Subcutaneous abdominal adipose tissue (tissue), 5 donors: ENCODE measurements at regions not wholly inside any gene's neighbourhood (a gene's known extent, or its start where the extent isn't known, plus 50 kb on each side); places are given as distances from the start of the nearest gene placed in this dataset.
"Not testable (repeated sequence)": the region's sequence is repeated elsewhere in the genome, so short reads cannot be mapped to it uniquely, and the experiment has no call there.

Experiments
- H3K27ac ChIP-seq: one replicate; pipeline ENCODE4 v1.7.0; 2013; ENCODE audit warnings: low read depth, mild to moderate bottlenecking, inconsistent platforms, low read length, moderate library complexity
- H3K27me3 ChIP-seq, 5 donors: one replicate each; pipeline ENCODE4 v1.7.0; 2013; ENCODE audit warnings: low read length in 5 of 5, inconsistent platforms in 1 of 5; ENCODE audit not compliant: control insufficient read depth in 5 of 5, insufficient read depth in 4 of 5
- H3K36me3 ChIP-seq, 5 donors: one replicate each; pipeline ENCODE4 v1.7.0; 2013; ENCODE audit warnings: low read length in 5 of 5; ENCODE audit not compliant: control insufficient read depth in 5 of 5, insufficient read depth in 5 of 5
- H3K4me1 ChIP-seq, 5 donors: one replicate each; pipeline ENCODE4 v1.7.0; 2013; ENCODE audit warnings: low read length in 5 of 5, mild to moderate bottlenecking in 3 of 5, moderate library complexity in 1 of 5; ENCODE audit not compliant: control insufficient read depth in 5 of 5, insufficient read depth in 5 of 5
- H3K4me3 ChIP-seq, 5 donors: one replicate each; pipeline ENCODE4 v1.7.0; 2013; ENCODE audit warnings: low read length in 5 of 5, low read depth in 1 of 5
- H3K9ac ChIP-seq, 5 donors: one replicate each; pipeline ENCODE4 v1.7.0; 2013; ENCODE audit warnings: low read length in 5 of 5, mild to moderate bottlenecking in 4 of 5, moderate library complexity in 3 of 5
- H3K9me3 ChIP-seq, 5 donors: one replicate each; pipeline ENCODE4 v1.7.0; 2013; ENCODE audit warnings: low read length in 5 of 5; ENCODE audit not compliant: control insufficient read depth in 5 of 5
- donor health status: healthy.
- donor health status: healthy.
- donor health status: healthy.
- donor health status: healthy.
- donor health status: healthy.

DNA sequence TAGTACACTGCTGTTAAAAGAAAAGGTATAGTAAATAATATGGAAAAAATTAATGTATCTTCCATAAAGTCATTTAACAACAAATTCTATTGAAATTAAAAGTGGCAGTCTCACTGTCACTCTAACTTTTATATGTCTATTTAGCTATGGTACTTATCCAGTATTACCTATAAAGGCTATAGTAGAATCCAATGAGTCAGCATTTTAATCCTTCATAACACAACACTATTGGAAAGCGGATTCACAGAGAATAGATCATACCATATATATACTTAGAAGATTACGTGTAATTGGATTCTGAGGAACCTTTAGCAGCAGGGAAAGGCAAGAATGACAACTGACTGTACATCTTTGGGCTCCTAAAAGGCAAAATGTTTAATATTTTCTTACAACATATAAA is 1942.6 kb downstream of the PCDH7 start:
- H3K4me3 ChIP-seq = no peak overlapping the region
- H3K9ac ChIP-seq = no peak overlapping the region
- H3K9me3 ChIP-seq = peaks cover 0 to 2% (median 0%) of the 10 kb centered on the region in 5 donors
- H3K27ac ChIP-seq = no peak overlapping the region
- no peaks in the 10 kb centered on the region for H3K36me3 ChIP-seq
- no peaks in the 10 kb centered on the region for H3K27me3 ChIP-seq
- no peaks in the 10 kb centered on the region for H3K4me1 ChIP-seq

DNA sequence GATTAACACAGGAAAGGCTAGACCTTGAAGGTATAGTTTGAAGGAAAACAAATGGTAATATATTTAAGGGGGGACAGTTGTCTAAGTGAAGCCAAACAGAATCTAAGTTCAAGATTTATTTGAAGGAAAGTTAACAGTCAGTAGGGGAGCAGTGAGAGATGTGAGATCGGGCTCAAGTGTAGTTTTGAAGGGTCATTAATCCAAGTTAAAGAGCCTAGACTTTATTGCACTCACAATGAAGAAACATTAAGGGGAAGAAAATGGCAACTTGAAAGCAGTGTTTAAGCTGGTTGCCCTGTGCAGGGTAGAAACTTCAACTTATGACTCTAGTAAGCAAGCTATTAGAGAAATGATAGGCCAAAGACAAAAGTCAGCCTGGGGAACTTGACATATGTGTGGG is 1952.2 kb downstream of the PCDH7 start:
- no peaks in the 10 kb centered on the region for H3K36me3 ChIP-seq
- no peaks in the 10 kb centered on the region for H3K27me3 ChIP-seq
- H3K9ac ChIP-seq = no peak overlapping the region
- no peaks in the 10 kb centered on the region for H3K4me1 ChIP-seq
- H3K27ac ChIP-seq = no peak overlapping the region
- no peaks in the 10 kb centered on the region for H3K9me3 ChIP-seq
- H3K4me3 ChIP-seq = no peak overlapping the region

DNA sequence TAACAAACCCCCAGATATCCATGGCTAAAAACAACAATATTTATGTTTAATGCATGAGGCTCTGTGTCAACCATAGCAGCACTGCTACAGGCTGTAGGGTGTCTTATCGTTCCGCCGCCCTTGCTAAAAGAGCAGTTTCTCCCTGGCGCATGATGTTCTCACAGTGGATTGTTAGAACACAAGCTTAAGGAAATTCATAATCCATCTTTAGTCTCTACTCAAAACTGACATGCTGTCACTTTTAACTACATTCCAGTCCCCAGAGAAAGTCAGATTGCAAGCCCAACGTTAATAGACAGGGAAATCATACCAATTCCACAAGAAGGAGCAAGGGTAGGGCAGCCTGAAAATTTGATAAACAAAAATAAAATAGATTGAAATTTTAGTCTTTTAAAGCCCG is 1960.8 kb downstream of the PCDH7 start:
- Histone ChIP-seq H3K9ac (no peak overlapping the region), H3K4me3 (no peak overlapping the region), H3K27ac (no peak overlapping the region), H3K4me1 (no peaks in the 10 kb centered on the region), H3K27me3 (no peaks in the 10 kb centered on the region), H3K36me3 (no peaks in the 10 kb centered on the region), H3K9me3 (no peaks in the 10 kb centered on the region)

DNA sequence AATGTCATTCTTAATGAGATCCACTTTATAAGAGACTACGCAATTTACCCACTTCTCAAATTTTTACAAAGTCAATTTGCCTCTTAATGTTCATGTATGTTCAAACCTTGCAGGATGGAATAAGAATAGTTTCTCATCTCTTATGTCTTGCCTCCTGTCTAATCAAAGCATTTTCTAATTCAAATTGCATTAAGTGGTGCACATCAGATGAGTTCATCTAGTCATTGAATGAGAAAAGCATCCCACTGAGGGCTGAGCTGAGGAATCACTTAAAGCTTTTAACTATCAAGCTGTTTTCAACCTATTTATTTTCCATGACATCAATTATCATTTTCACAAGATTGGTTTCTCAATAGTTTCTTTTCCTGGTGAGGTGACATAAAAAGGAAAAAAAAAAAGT is 1964.0 kb downstream of the PCDH7 start:
- no peaks in the 10 kb centered on the region for H3K9me3 ChIP-seq
- no peak overlapping the region for H3K27ac ChIP-seq
- H3K36me3 ChIP-seq = no peaks in the 10 kb centered on the region
- no peaks in the 10 kb centered on the region for H3K4me1 ChIP-seq
- H3K9ac ChIP-seq = no peak overlapping the region
- H3K27me3 ChIP-seq = no peaks in the 10 kb centered on the region
- no peak overlapping the region for H3K4me3 ChIP-seq

DNA sequence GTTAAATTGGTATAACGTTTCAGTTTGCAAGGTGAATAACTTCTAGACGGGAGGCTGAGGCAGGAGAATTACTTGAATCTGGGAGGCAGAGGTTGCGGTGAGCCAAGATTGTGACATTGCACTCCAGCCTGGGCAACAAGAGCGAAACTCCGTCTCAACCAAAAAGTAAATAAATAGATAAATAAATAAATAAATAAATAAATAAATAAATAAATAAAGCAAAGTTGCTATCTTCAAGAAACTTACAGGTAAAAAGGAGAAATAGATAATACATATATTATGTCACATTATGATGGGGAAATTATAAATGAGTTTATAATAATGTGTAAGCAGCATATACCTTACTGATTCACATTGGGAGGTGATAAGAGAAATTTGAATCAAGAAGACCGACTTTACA is 1966.0 kb downstream of the PCDH7 start:
- no peak overlapping the region for H3K9ac ChIP-seq
- no peaks in the 10 kb centered on the region for H3K9me3 ChIP-seq
- no peak overlapping the region for H3K27ac ChIP-seq
- H3K4me3 ChIP-seq = no peak overlapping the region
- no peaks in the 10 kb centered on the region for H3K27me3 ChIP-seq
- H3K4me1 ChIP-seq = no peaks in the 10 kb centered on the region
- no peaks in the 10 kb centered on the region for H3K36me3 ChIP-seq

DNA sequence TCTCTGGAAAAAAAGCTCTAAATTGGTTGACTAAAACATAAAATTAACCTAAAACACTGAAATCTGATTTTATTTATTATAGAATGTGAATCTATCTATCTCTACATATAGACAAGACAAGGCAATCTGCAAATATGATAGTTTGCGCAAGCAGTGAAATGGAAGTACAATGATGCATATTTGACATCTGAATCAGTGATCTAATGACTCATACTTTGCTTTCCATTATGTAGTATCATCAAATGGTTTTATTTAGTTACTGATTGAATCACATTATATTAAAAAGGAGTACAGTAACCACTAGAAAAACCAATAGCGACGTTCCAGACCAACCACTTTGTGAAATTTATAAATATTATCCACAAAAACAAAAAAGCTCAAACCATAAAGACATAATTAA is 1969.3 kb downstream of the PCDH7 start:
- H3K4me1 ChIP-seq = no peaks in the 10 kb centered on the region
- no peaks in the 10 kb centered on the region for H3K27me3 ChIP-seq
- no peaks in the 10 kb centered on the region for H3K9me3 ChIP-seq
- no peak overlapping the region for H3K27ac ChIP-seq
- no peak overlapping the region for H3K4me3 ChIP-seq
- H3K9ac ChIP-seq = no peak overlapping the region
- H3K36me3 ChIP-seq = no peaks in the 10 kb centered on the region

DNA sequence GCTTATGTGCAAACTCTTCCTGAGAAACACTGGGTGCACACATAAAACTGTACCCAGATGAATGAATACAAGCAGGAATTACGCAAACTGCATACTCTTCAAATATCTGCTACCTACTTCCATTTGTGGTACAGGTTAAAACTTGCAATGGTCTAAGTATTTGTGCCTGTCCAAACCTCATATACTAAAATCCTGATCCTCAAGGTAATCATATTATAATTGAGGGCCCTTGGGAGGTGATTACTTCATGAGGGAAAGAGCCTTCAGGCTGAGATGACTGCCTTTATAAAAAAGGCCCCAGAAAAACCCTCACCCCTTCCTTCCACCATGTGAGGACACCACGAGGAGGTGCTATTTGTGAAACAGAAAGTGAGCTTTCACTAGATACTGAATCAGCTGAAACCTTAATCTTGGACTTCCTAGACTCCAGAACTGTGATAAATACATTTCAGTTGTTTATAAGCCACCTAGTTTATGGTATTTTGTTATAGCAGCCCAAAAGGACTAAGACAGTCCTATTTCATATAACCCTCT is 1977.2 kb downstream of the PCDH7 start:
- H3K9ac ChIP-seq = no peak overlapping the region
- no peaks in the 10 kb centered on the region for H3K4me1 ChIP-seq
- no peak overlapping the region for H3K4me3 ChIP-seq
- no peaks in the 10 kb centered on the region for H3K36me3 ChIP-seq
- no peaks in the 10 kb centered on the region for H3K9me3 ChIP-seq
- no peak overlapping the region for H3K27ac ChIP-seq
- no peaks in the 10 kb centered on the region for H3K27me3 ChIP-seq

DNA sequence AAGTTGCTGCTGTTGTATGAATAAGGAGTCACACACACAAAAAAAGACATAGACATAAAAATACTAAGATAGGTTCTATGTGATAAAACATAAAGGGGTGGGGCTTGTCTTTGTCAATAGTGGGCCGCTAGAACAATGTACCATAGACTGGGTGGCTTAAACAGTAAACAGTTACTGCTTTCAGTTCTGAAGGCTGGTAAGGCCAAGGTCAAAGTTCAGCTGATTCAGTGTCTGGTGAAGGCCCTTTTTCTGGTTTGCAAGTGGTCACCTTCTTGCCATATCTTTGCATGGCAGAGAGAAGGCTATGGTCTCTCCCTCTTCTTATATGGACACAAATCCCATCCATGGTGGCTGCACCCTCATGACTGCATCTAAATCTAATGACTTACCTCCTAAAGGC is 1980.7 kb downstream of the PCDH7 start:
- Histone ChIP-seq H3K4me1 (no peaks in the 10 kb centered on the region), H3K9ac (no peak overlapping the region), H3K27ac (no peak overlapping the region), H3K4me3 (no peak overlapping the region), H3K9me3 (no peaks in the 10 kb centered on the region), H3K36me3 (no peaks in the 10 kb centered on the region), H3K27me3 (no peaks in the 10 kb centered on the region)

DNA sequence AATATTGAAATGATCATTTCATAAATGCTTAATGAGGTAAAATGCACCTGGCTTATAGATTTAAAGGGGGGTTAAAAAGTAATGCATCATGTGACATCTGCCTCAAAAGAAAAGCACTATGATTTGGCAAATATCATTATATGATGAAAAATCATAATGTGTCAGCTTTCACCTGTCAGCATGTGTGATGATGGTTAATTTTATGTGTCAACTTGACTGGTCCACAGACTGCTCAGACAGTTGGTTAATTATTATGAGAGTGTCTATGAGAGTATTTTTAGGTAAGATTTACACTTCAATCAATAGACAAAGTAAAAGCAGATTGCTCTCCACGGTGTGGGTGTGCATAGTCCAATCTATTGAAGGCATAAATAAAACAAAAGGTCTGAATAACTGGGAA is 1986.7 kb downstream of the PCDH7 start:
- Histone ChIP-seq H3K9me3 (peaks cover 0 to 2% (median 0%) of the 10 kb centered on the region in 5 donors), H3K4me1 (no peaks in the 10 kb centered on the region), H3K27me3 (no peaks in the 10 kb centered on the region), H3K4me3 (no peak overlapping the region), H3K27ac (no peak overlapping the region), H3K9ac (no peak overlapping the region), H3K36me3 (no peaks in the 10 kb centered on the region)

DNA sequence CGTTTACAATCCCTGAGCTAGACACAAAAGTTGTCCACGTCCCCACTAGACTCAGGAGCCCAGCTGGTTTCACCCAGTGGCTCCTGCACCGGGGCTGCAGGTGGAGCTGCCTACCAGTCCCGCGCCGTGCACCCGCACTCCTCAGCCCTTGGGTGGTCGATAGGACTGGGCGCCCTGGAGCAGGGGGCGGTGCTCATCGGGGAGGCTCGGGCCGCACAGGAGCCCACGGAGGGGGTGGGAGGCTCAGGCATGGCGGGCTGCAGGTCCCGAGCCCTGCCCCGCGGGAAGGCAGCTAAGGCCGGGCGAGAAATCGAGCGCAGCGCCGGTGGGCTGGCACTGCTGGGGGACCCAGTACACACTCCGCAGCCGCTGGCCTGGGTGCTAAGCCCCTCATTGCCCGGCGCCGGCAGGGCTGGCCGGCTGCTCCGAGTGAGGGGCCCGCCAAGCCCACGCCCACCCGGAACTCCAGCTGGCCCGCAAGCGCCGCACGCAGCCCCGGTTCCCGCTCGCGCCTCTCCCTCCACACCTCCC is 1996.0 kb downstream of the PCDH7 start:
- H3K4me1 ChIP-seq, H3K27me3 ChIP-seq, H3K36me3 ChIP-seq, H3K9ac ChIP-seq, H3K9me3 ChIP-seq, H3K27ac ChIP-seq, H3K4me3 ChIP-seq: not testable (repeated sequence)
